Testis (tissue), 2 donors: ENCODE measurements at regions not wholly inside any gene's neighbourhood (a gene's known extent, or its start where the extent isn't known, plus 50 kb on each side); places are given as distances from the start of the nearest gene placed in this dataset.

Experiments used
- CTCF ChIP-seq, 3 experiments: fragments of 450-650 bp in 2 of 3; fragments of 200-600 bp in 1 of 3; sonication (generic) in 1 of 3; IDR thresholded peaks; one replicate each; pipeline ENCODE4 v1.5.1; 2016 to 2019; ENCODE audit warnings: antibody characterized with exemption in 3 of 3, mild to moderate bottlenecking in 2 of 3, moderate library complexity in 1 of 3
- POLR2A ChIP-seq: fragments of 450-650 bp; IDR thresholded peaks from one replicate; pipeline ENCODE4 v1.6.1; 2017; ENCODE audit warnings: antibody characterized with exemption, mild to moderate bottlenecking, moderate library complexity

- TF ChIP-seq CTCF (IDR thresholded peaks at IDR 0.05) = no peak
- no peak for TF ChIP-seq POLR2A
Measured at GRCh38 chr5:35337340-35338156, 107.3 kb upstream of the PRLR start.
